Gastroesophageal sphincter (tissue), 3 donors: ENCODE measurements at regions not wholly inside any gene's neighbourhood (a gene's known extent, or its start where the extent isn't known, plus 50 kb on each side); places are given as distances from the start of the nearest gene placed in this dataset.

Source experiments
- CTCF ChIP-seq, 4 experiments: fragments of 200-600 bp in 2 of 4; fragments of 450-650 bp in 2 of 4; sonication (generic) in 1 of 4; IDR thresholded peaks; one replicate each; pipeline ENCODE4 v1.5.1; 2017 to 2019; ENCODE audit warnings: antibody characterized with exemption in 4 of 4, mild to moderate bottlenecking in 2 of 4, moderate library complexity in 2 of 4
- EP300 ChIP-seq: sonication (generic); formaldehyde crosslinking; IDR thresholded peaks from one replicate; pipeline ENCODE4 v1.6.1; 2017; ENCODE audit warnings: antibody characterized with exemption, mild to moderate bottlenecking
- POLR2A ChIP-seq, 2 donors: fragments of 450-650 bp; IDR thresholded peaks; one replicate each; pipeline ENCODE4 v1.6.1; 2017; ENCODE audit warnings: antibody characterized with exemption in 2 of 2, mild to moderate bottlenecking in 2 of 2, moderate library complexity in 1 of 2
- POLR2AphosphoS5 ChIP-seq: sonication (generic); formaldehyde crosslinking; IDR thresholded peaks from one replicate; pipeline ENCODE4 v1.6.1; 2017; ENCODE audit warnings: antibody characterized with exemption

GRCh38 chr4:128358231-128358912 lies 70.8 kb upstream of the PGRMC2 start:
- TF ChIP-seq CTCF (IDR thresholded peaks at IDR 0.05): no peak
- no peak for TF ChIP-seq POLR2A (IDR thresholded peaks at IDR 0.05)
- TF ChIP-seq POLR2AphosphoS5: no peak
- no peak for TF ChIP-seq EP300
